GM12878 (cell line): ENCODE measurements at regions not wholly inside any gene's neighbourhood (a gene's known extent, or its start where the extent isn't known, plus 50 kb on each side); places are given as distances from the start of the nearest gene placed in this dataset.

ENCODE experiments used
- ATAC-seq: fragments of 200-7000 bp; cut with Tn5 transposase; 3 replicates; pipeline ENCODE4 v1.9.1; 2020; ENCODE audit warnings: mild to moderate bottlenecking, moderate library complexity
- BruUV-seq: library from RNA; stranded (reverse); fragments of 400-500 nt; replicated peaks from 2 replicates; lab custom pipeline; 2021; lab: Mats Ljungman, UMichigan
- CTCF ChIA-PET: fragments of 300-600 bp; sonication (Branson Sonifier 250); formaldehyde crosslinking; extraction: SDS; loops from one replicate; lab custom pipeline; 2021; ENCODE audit warnings: inconsistent platforms; lab: Yijun Ruan, JAX
- POLR2A ChIA-PET: fragments of 350-600 bp; formaldehyde crosslinking; extraction: SDS; loops from one replicate; lab custom pipeline; 2021; ENCODE audit warnings: inconsistent platforms; lab: Charles Lee
- RAD21 ChIA-PET: fragments of 300-600 bp; sonication (Branson Sonifier 250); formaldehyde crosslinking; loops from one replicate; lab custom pipeline; 2023; ENCODE audit warnings: antibody characterized with exemption; ENCODE audit not compliant: unreplicated experiment; lab: Charles Lee
- SMC1A ChIA-PET: fragments of 300-600 bp; sonication (Branson Sonifier 250); formaldehyde crosslinking; loops from one replicate; lab custom pipeline; 2023; ENCODE audit not compliant: unreplicated experiment, uncharacterized antibody; lab: Charles Lee
- DNase-seq: peaks from one replicate; pipeline ENCODE4 v3.0.0-alpha.2; 2011; ENCODE audit warnings: low read depth, low spot score
- FAIRE-seq: peaks from 3 replicates; lab custom pipeline; 2011; peaks lifted over from hg19 to GRCh38; lab: Jason Lieb, UNC
- H2AFZ ChIP-seq: 2 replicates; pipeline ENCODE4 v1.6.0; 2011; ENCODE audit warnings: low read depth, low read length, control low read depth; ENCODE audit not compliant: control insufficient read depth
- H3K27ac ChIP-seq: 2 replicates; pipeline ENCODE4 v1.5.1; 2011; ENCODE audit warnings: control low read depth; ENCODE audit not compliant: control insufficient read depth, insufficient read depth
- H3K27me3 ChIP-seq, 2 experiments: replicated peaks in 1 of 2; 2 replicates each; pipeline versions ENCODE4 v1.6.0 to v1.6.1; 2011; ENCODE audit warnings: low read length in 1 of 2; ENCODE audit not compliant: control insufficient read depth in 2 of 2, insufficient read depth in 2 of 2
- H3K36me3 ChIP-seq, 2 experiments: 2 replicates each; pipeline ENCODE4 v1.5.1; 2011; ENCODE audit warnings: low read length in 1 of 2; ENCODE audit not compliant: control insufficient read depth in 2 of 2, insufficient read depth in 2 of 2
- H3K4me1 ChIP-seq: 2 replicates; pipeline ENCODE4 v1.6.1; 2011; ENCODE audit warnings: mild to moderate bottlenecking, low read length, moderate library complexity, mixed read lengths; ENCODE audit not compliant: control insufficient read depth, insufficient read depth
- H3K4me2 ChIP-seq: 2 replicates; pipeline ENCODE4 v1.6.0; 2011; ENCODE audit warnings: control low read depth; ENCODE audit not compliant: control insufficient read depth, insufficient read depth
- H3K4me3 ChIP-seq: fragments of 200-600 bp; sonication (generic); 2 replicates; pipeline ENCODE4 v1.5.1; 2016
- H3K79me2 ChIP-seq: 2 replicates; pipeline ENCODE4 v1.6.0; 2011; ENCODE audit warnings: low read length; ENCODE audit not compliant: control insufficient read depth, insufficient read depth
- H3K9ac ChIP-seq: 2 replicates; pipeline ENCODE4 v1.8.0; 2011; ENCODE audit warnings: low read length, control low read depth, mixed read lengths; ENCODE audit not compliant: control insufficient read depth, insufficient read depth
- H3K9me3 ChIP-seq: replicated peaks from 3 replicates; pipeline ENCODE4 v1.5.1; 2011; ENCODE audit warnings: mild to moderate bottlenecking, low read length; ENCODE audit not compliant: control insufficient read depth, insufficient read depth
- H4K20me1 ChIP-seq: 2 replicates; pipeline ENCODE4 v1.6.0; 2011; ENCODE audit not compliant: control insufficient read depth, insufficient read depth
- FOS ChIP-seq: IDR thresholded peaks from 3 replicates; pipeline ENCODE4 v1.6.1; 2011; ENCODE audit warnings: borderline replicate concordance; ENCODE audit not compliant: insufficient read length; ENCODE audit errors: extremely low read depth
- FOXM1 ChIP-seq: IDR thresholded peaks from 2 replicates; pipeline ENCODE4 v1.6.1; 2012; ENCODE audit warnings: low read depth, mild to moderate bottlenecking, inconsistent platforms, low read length, moderate library complexity
- GATAD2B ChIP-seq: fragments of 450-650 bp; conservative IDR thresholded peaks from 2 replicates; pipeline ENCODE4 v1.6.1; 2017; ENCODE audit warnings: low read depth, mild to moderate bottlenecking, moderate library complexity
- IKZF1 ChIP-seq: fragments of 450-650 bp; conservative IDR thresholded peaks from 2 replicates; pipeline ENCODE4 v1.6.1; 2017; ENCODE audit warnings: antibody characterized with exemption, mild to moderate bottlenecking
- IKZF2 ChIP-seq, 2 experiments: fragments of 450-650 bp; IDR thresholded peaks; 2 replicates each; pipeline ENCODE4 v1.6.1; 2017; ENCODE audit warnings: mild to moderate bottlenecking in 2 of 2, moderate library complexity in 2 of 2
- KLF5 ChIP-seq: fragments of 450-650 bp; IDR thresholded peaks from 2 replicates; pipeline ENCODE4 v1.6.1; 2014; ENCODE audit warnings: mild to moderate bottlenecking; ENCODE audit not compliant: partially characterized antibody
- MYC ChIP-seq: IDR thresholded peaks from 2 replicates; pipeline ENCODE4 v1.6.1; 2011; ENCODE audit warnings: mild to moderate bottlenecking, low read length, moderate library complexity, inconsistent platforms; ENCODE audit not compliant: insufficient read depth, insufficient replicate concordance, insufficient read length, severe bottlenecking
- NRF1 ChIP-seq: conservative IDR thresholded peaks from 2 replicates; pipeline ENCODE4 v1.6.1; 2011; ENCODE audit warnings: mild to moderate bottlenecking, low read depth, low read length, improper control_type of control experiment
- PAX8 ChIP-seq: fragments of 450-650 bp; IDR thresholded peaks from 2 replicates; pipeline ENCODE4 v1.6.1; 2017; ENCODE audit warnings: mild to moderate bottlenecking, moderate library complexity
- TCF3 ChIP-seq: IDR thresholded peaks from 2 replicates; pipeline ENCODE4 v1.6.1; 2012; ENCODE audit warnings: low read depth, mild to moderate bottlenecking, low read length, borderline replicate concordance; ENCODE audit not compliant: insufficient read depth
- TCF7 ChIP-seq: IDR thresholded peaks from 2 replicates; pipeline ENCODE4 v1.6.1; 2014; ENCODE audit warnings: antibody characterized with exemption, borderline replicate concordance
- ZNF217 ChIP-seq: fragments of 450-650 bp; IDR thresholded peaks from 2 replicates; pipeline ENCODE4 v1.6.1; 2017; ENCODE audit warnings: antibody characterized with exemption, mild to moderate bottlenecking
- ZNF384 ChIP-seq: IDR thresholded peaks from 2 replicates; pipeline ENCODE4 v1.6.1; 2012; ENCODE audit warnings: low read depth, mild to moderate bottlenecking, low read length, improper control_type of control experiment, borderline replicate concordance
- ZZZ3 ChIP-seq: IDR thresholded peaks from 2 replicates; pipeline ENCODE4 v1.6.1; 2011; ENCODE audit warnings: low read depth; ENCODE audit not compliant: control insufficient read depth, insufficient read length
- WGBS: methylation state at CpG from one replicate; pipeline ENCODE4 v1.1.6; 2016; ENCODE audit warnings: low lambda C conversion rate; ENCODE audit not compliant: insufficient replicate concordance, insufficient coverage; ENCODE audit errors: missing lambda C conversion rate; 5-methylcytosine and 5-hydroxymethylcytosine counted together
- in situ Hi-C: fragments of 300-500 bp; cut with MboI; formaldehyde crosslinking; loops from 9 replicates; pipeline ENCODE4 v1.14.3; 2018; ENCODE audit warnings: mixed read lengths
- intact Hi-C: fragments of 100-400 bp; cut with micrococcal nuclease; formaldehyde crosslinking; loops from one replicate; pipeline ENCODE4 v1.14.2; 2022; ENCODE audit not compliant: unreplicated experiment
- TF ChIP-seq, protein P1 (sequence below): fragments of 450-650 bp; IDR thresholded peaks from 2 replicates; pipeline ENCODE4 v1.6.1; 2018; ENCODE audit warnings: borderline replicate concordance, mild to moderate bottlenecking; ENCODE audit not compliant: partially characterized antibody
- TF ChIP-seq, protein P2 (sequence below): IDR thresholded peaks from 2 replicates; pipeline ENCODE4 v1.6.1; 2012; ENCODE audit warnings: mild to moderate bottlenecking, low read depth, low read length
- TF ChIP-seq, protein P3 (sequence below): IDR thresholded peaks from 2 replicates; pipeline ENCODE4 v1.6.1; 2011; ENCODE audit warnings: borderline replicate concordance, low read depth, mild to moderate bottlenecking, moderate library complexity, low read length; ENCODE audit not compliant: insufficient read depth, poor library complexity, severe bottlenecking

DNA sequence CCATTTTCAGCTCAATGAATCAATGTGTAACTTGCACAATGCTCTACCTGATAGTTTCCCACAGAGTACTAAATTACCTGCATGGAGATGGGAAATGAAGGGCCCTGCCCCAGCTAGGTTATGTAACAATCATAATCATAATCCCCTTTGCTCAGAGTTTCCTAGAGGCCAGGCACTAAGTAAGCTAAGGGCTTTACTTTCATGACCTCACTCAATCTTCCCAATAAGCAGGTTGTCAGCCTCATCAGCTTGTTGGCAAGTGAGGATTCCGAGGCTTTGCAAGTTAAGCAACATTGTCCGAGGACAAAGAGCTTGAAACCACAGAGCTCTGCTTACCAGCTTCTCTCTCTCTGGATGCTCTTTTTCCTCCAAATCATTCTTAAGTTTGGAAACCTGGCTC lies 64.1 kb upstream of the NTPCR start:
- H3K4me2 ChIP-seq: no peak overlapping the region
- WGBS: 37% methylated on average over 2 of the region's 2 CpGs
- no peak for FAIRE-seq

More for the DNA sequence above, 64.1 kb upstream of the NTPCR start:
- ChIA-PET RAD21 (no interaction called here), CTCF (no interaction called here), POLR2A (no interaction called here), SMC1A (no interaction called here)
- no TSS peak for BruUV-seq
- no peak overlapping the region for H3K27ac ChIP-seq
- no peaks in the 10 kb centered on the region for H3K36me3 ChIP-seq
- no peak overlapping the region for H3K9ac ChIP-seq
- in situ Hi-C loops (no loop called here), intact Hi-C loops (no loop called here)
- H3K27me3 ChIP-seq: peaks cover 0 to 6% of the 10 kb centered on the region in 2 experiments; a peak in 2 of 4 replicates
- DNase-seq (no peak), ATAC-seq (no peak)
- no peaks in the 10 kb centered on the region for H3K9me3 ChIP-seq
- no peak overlapping the region for H2AFZ ChIP-seq
- no peaks in the 10 kb centered on the region for H4K20me1 ChIP-seq
- TF ChIP-seq TCF3: no peak
- no peak for TF ChIP-seq PAX8
- TF ChIP-seq ZNF384: no peak
- TF ChIP-seq, protein P1, sequence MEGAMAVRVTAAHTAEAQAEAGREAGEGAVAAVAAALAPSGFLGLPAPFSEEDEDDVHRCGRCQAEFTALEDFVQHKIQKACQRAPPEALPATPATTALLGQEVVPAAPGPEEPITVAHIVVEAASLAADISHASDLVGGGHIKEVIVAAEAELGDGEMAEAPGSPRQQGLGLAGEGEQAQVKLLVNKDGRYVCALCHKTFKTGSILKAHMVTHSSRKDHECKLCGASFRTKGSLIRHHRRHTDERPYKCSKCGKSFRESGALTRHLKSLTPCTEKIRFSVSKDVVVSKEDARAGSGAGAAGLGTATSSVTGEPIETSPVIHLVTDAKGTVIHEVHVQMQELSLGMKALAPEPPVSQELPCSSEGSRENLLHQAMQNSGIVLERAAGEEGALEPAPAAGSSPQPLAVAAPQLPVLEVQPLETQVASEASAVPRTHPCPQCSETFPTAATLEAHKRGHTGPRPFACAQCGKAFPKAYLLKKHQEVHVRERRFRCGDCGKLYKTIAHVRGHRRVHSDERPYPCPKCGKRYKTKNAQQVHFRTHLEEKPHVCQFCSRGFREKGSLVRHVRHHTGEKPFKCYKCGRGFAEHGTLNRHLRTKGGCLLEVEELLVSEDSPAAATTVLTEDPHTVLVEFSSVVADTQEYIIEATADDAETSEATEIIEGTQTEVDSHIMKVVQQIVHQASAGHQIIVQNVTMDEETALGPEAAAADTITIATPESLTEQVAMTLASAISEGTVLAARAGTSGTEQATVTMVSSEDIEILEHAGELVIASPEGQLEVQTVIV: no peak
- no peak for TF ChIP-seq TCF7
- TF ChIP-seq ZNF217: no peak
- no peak for TF ChIP-seq FOS
- TF ChIP-seq NRF1: no peak
- no peak for TF ChIP-seq IKZF1
- TF ChIP-seq IKZF2 (IDR thresholded peaks at IDR 0.05): no peak
- TF ChIP-seq FOXM1: no peak
- TF ChIP-seq MYC: no peak
- TF ChIP-seq ZZZ3: no peak
- TF ChIP-seq GATAD2B: no peak
- TF ChIP-seq, protein P2, sequence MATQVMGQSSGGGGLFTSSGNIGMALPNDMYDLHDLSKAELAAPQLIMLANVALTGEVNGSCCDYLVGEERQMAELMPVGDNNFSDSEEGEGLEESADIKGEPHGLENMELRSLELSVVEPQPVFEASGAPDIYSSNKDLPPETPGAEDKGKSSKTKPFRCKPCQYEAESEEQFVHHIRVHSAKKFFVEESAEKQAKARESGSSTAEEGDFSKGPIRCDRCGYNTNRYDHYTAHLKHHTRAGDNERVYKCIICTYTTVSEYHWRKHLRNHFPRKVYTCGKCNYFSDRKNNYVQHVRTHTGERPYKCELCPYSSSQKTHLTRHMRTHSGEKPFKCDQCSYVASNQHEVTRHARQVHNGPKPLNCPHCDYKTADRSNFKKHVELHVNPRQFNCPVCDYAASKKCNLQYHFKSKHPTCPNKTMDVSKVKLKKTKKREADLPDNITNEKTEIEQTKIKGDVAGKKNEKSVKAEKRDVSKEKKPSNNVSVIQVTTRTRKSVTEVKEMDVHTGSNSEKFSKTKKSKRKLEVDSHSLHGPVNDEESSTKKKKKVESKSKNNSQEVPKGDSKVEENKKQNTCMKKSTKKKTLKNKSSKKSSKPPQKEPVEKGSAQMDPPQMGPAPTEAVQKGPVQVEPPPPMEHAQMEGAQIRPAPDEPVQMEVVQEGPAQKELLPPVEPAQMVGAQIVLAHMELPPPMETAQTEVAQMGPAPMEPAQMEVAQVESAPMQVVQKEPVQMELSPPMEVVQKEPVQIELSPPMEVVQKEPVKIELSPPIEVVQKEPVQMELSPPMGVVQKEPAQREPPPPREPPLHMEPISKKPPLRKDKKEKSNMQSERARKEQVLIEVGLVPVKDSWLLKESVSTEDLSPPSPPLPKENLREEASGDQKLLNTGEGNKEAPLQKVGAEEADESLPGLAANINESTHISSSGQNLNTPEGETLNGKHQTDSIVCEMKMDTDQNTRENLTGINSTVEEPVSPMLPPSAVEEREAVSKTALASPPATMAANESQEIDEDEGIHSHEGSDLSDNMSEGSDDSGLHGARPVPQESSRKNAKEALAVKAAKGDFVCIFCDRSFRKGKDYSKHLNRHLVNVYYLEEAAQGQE: no peak
- TF ChIP-seq KLF5: no peak
- TF ChIP-seq, protein P3, sequence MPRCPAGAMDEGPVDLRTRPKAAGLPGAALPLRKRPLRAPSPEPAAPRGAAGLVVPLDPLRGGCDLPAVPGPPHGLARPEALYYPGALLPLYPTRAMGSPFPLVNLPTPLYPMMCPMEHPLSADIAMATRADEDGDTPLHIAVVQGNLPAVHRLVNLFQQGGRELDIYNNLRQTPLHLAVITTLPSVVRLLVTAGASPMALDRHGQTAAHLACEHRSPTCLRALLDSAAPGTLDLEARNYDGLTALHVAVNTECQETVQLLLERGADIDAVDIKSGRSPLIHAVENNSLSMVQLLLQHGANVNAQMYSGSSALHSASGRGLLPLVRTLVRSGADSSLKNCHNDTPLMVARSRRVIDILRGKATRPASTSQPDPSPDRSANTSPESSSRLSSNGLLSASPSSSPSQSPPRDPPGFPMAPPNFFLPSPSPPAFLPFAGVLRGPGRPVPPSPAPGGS: no peak
- no peaks in the 10 kb centered on the region for H3K79me2 ChIP-seq
- no peak overlapping the region for H3K4me3 ChIP-seq
- H3K4me1 ChIP-seq: no peaks in the 10 kb centered on the region
